K562 (cell line): ENCODE measurements at regions not wholly inside any gene's neighbourhood (a gene's known extent, or its start where the extent isn't known, plus 50 kb on each side); places are given as distances from the start of the nearest gene placed in this dataset.

ENCODE experiments used
- ATAC-seq: fragments of 200-7000 bp; cut with Tn5 transposase; 3 replicates; pipeline ENCODE4 v1.9.1; 2020; ENCODE audit warnings: moderate library complexity
- BruUV-seq: library from RNA; stranded (reverse); fragments of 400-500 nt; replicated peaks from 2 replicates; lab custom pipeline; 2021; lab: Mats Ljungman, UMichigan
- CTCF ChIA-PET: fragments of 300-600 bp; formaldehyde crosslinking; extraction: SDS; loops from one replicate; lab custom pipeline; 2021; ENCODE audit warnings: low intra/inter-chr PET ratio; lab: Yijun Ruan, JAX
- POLR2A ChIA-PET: fragments of 300-600, 350-650 bp; sonication (Branson Sonifier 250); formaldehyde crosslinking; extraction: SDS; loops from one replicate; lab custom pipeline; 2021; ENCODE audit warnings: antibody characterized with exemption, inconsistent platforms; lab: Yijun Ruan, JAX
- DNase-seq, 4 experiments: peaks; one replicate each; pipeline versions ENCODE4 v3.0.0 to v3.0.0-alpha.2; 2011 to 2018; ENCODE audit warnings: low spot score in 3 of 4, mixed read lengths in 3 of 4; ENCODE audit errors: extremely low read depth in 1 of 4
- FAIRE-seq: peaks from 2 replicates; lab custom pipeline; 2011; peaks lifted over from hg19 to GRCh38; lab: Jason Lieb, UNC
- H2AFZ ChIP-seq: 2 replicates; pipeline ENCODE4 v1.6.0; 2011; ENCODE audit warnings: low read depth, low read length, control low read depth, inconsistent platforms
- H3K27ac ChIP-seq: fragments of 200-600 bp; 3 replicates; pipeline ENCODE4 v1.8.0; 2011; ENCODE audit warnings: low read depth, mild to moderate bottlenecking, control low read depth, inconsistent platforms, low read length, moderate library complexity, mixed read lengths; ENCODE audit errors: extremely low read depth
- H3K27me3 ChIP-seq, 2 experiments: fragments of 300-600 bp in 1 of 2; 2 replicates in 1 of 2; 3 replicates in 1 of 2; pipeline versions ENCODE4 v1.6.0 to v1.8.0; 2011; ENCODE audit warnings: inconsistent platforms in 2 of 2, low read length in 2 of 2, mild to moderate bottlenecking in 1 of 2, mixed read lengths in 1 of 2, moderate library complexity in 1 of 2; ENCODE audit not compliant: control insufficient read depth in 2 of 2, insufficient read depth in 2 of 2
- H3K36me3 ChIP-seq: fragments of 300-600 bp; 3 replicates; pipeline ENCODE4 v1.8.0; 2011; ENCODE audit warnings: mild to moderate bottlenecking, low read length, inconsistent platforms; ENCODE audit not compliant: control insufficient read depth, insufficient read depth
- H3K4me1 ChIP-seq, 2 experiments: fragments of 200-600 bp in 1 of 2; replicated peaks in 1 of 2; 2 replicates in 1 of 2; 3 replicates in 1 of 2; pipeline versions ENCODE4 v1.5.1 to v1.8.0; 2011; ENCODE audit warnings: inconsistent platforms in 2 of 2, low read length in 2 of 2, mild to moderate bottlenecking in 1 of 2, mixed read lengths in 1 of 2, moderate library complexity in 1 of 2; ENCODE audit not compliant: control insufficient read depth in 2 of 2, insufficient read depth in 2 of 2
- H3K4me2 ChIP-seq: 2 replicates; pipeline ENCODE4 v1.6.1; 2011; ENCODE audit warnings: low read length, control low read depth, inconsistent platforms, mixed read lengths; ENCODE audit not compliant: insufficient read depth
- H3K4me3 ChIP-seq: fragments of 200-600 bp; sonication (generic), shearing (Covaris generic); 2 replicates; pipeline ENCODE4 v1.5.1; 2016; ENCODE audit warnings: control low read depth, inconsistent platforms
- H3K79me2 ChIP-seq: fragments of 200-600 bp; 3 replicates; pipeline ENCODE4 v1.8.0; 2011; ENCODE audit warnings: low read length, inconsistent platforms; ENCODE audit not compliant: control insufficient read depth, insufficient read depth
- H3K9ac ChIP-seq, 2 experiments: 2 replicates each; pipeline versions ENCODE4 v1.6.0 to v1.6.1; 2011; ENCODE audit warnings: low read depth in 2 of 2, low read length in 2 of 2, control low read depth in 1 of 2, inconsistent platforms in 1 of 2, mild to moderate bottlenecking in 1 of 2, mixed read lengths in 1 of 2; ENCODE audit not compliant: insufficient read depth in 1 of 2
- H3K9me1 ChIP-seq: one replicate; pipeline ENCODE4 v1.6.0; 2011; ENCODE audit warnings: inconsistent platforms, mild to moderate bottlenecking, low read length, moderate library complexity; ENCODE audit not compliant: control insufficient read depth, insufficient read depth
- H3K9me3 ChIP-seq: replicated peaks from 2 replicates; pipeline ENCODE4 v1.5.1; 2011; ENCODE audit warnings: low read depth, low read length, inconsistent platforms; ENCODE audit not compliant: control insufficient read depth, insufficient read depth
- H4K20me1 ChIP-seq: replicated peaks from 2 replicates; pipeline ENCODE4 v1.6.1; 2011; ENCODE audit warnings: low read length, inconsistent platforms, mixed read lengths; ENCODE audit not compliant: control insufficient read depth, insufficient read depth
- ARID2 ChIP-seq: fragments of 450-650 bp; IDR thresholded peaks from 2 replicates; pipeline ENCODE4 v1.6.1; 2017; ENCODE audit warnings: antibody characterized with exemption, mild to moderate bottlenecking
- ARNT ChIP-seq, 2 experiments: fragments of 450-650 bp; IDR thresholded peaks; 2 replicates each; pipeline ENCODE4 v1.6.1; 2016; ENCODE audit warnings: mild to moderate bottlenecking in 1 of 2
- CBX2 ChIP-seq: fragments of 200-600 bp; sonication (generic); IDR thresholded peaks from one replicate; pipeline ENCODE4 v1.6.1; 2012; ENCODE audit warnings: mild to moderate bottlenecking, low read length, inconsistent platforms; ENCODE audit not compliant: insufficient read depth, poor library complexity, severe bottlenecking
- CREB5 ChIP-seq: fragments of 250-450 bp; sonication (Bioruptor Pico); IDR thresholded peaks from 2 replicates; pipeline ENCODE4 v1.5.0; 2020; ENCODE audit warnings: mild to moderate bottlenecking
- HMG20A ChIP-seq: fragments of 450-650 bp; formaldehyde crosslinking; conservative IDR thresholded peaks from 2 replicates; pipeline ENCODE4 v1.4.0; 2020; ENCODE audit warnings: mild to moderate bottlenecking, mixed read lengths
- HOMEZ ChIP-seq: fragments of 250-450 bp; sonication (Bioruptor Pico); IDR thresholded peaks from 2 replicates; pipeline ENCODE4 v1.4.0; 2020; ENCODE audit warnings: mild to moderate bottlenecking, moderate library complexity
- MCM2 ChIP-seq: fragments of 450-650 bp; IDR thresholded peaks from 2 replicates; pipeline ENCODE4 v1.6.1; 2017; ENCODE audit warnings: low read depth, mild to moderate bottlenecking
- MCM5 ChIP-seq: fragments of 450-650 bp; IDR thresholded peaks from 2 replicates; pipeline ENCODE4 v1.6.1; 2016; ENCODE audit warnings: low read depth
- PATZ1 ChIP-seq: fragments of 250-450 bp; sonication (Bioruptor Pico); IDR thresholded peaks from 2 replicates; pipeline ENCODE4 v1.5.0; 2020; ENCODE audit warnings: mild to moderate bottlenecking, borderline replicate concordance
- TAF1 ChIP-seq: IDR thresholded peaks from 2 replicates; pipeline ENCODE4 v1.6.1; 2011; ENCODE audit warnings: mild to moderate bottlenecking, low read length, moderate library complexity; ENCODE audit not compliant: insufficient read depth, control insufficient read depth, severe bottlenecking; ENCODE audit errors: extremely low read depth
- XRCC3 ChIP-seq: fragments of 450-650 bp; IDR thresholded peaks from 2 replicates; pipeline ENCODE4 v1.6.1; 2017; ENCODE audit warnings: mild to moderate bottlenecking, moderate library complexity
- ZBTB17 ChIP-seq: fragments of 450-650 bp; formaldehyde crosslinking; IDR thresholded peaks from 2 replicates; pipeline ENCODE4 v1.4.0; 2020; ENCODE audit warnings: mild to moderate bottlenecking
- ZBTB49 ChIP-seq: sonication (generic); formaldehyde crosslinking; IDR thresholded peaks from 2 replicates; pipeline ENCODE4 v1.8.0; 2022; ENCODE audit warnings: missing genetic modification reagents, mild to moderate bottlenecking, borderline replicate concordance
- ZNF561 ChIP-seq: fragments of 450-650 bp; formaldehyde crosslinking; conservative IDR thresholded peaks from 2 replicates; pipeline ENCODE4 v1.4.0; 2020; ENCODE audit warnings: mild to moderate bottlenecking, moderate library complexity
- ZNF778 ChIP-seq: fragments of 450-650 bp; formaldehyde crosslinking; IDR thresholded peaks from 2 replicates; pipeline ENCODE4 v1.4.0; 2020; ENCODE audit warnings: mild to moderate bottlenecking, moderate library complexity
- WGBS: fragments of 100-300 bp; shearing (Covaris generic); methylation state at CpG from one replicate; pipeline ENCODE4 v1.1.6; 2016; ENCODE audit warnings: low coverage, mixed read lengths; ENCODE audit not compliant: insufficient coverage; ENCODE audit errors: missing lambda C conversion rate; 5-methylcytosine and 5-hydroxymethylcytosine counted together
- in situ Hi-C: fragments of 300-500 bp; cut with MboI; formaldehyde crosslinking; loops from 4 replicates; pipeline ENCODE4 v1.15.0; 2018; ENCODE audit warnings: inconsistent platforms, mixed read lengths
- intact Hi-C: fragments of 100-400 bp; cut with micrococcal nuclease; formaldehyde crosslinking; loops from 2 replicates; pipeline ENCODE4 v1.14.2; 2022

- Histone ChIP-seq H3K27ac (no peak overlapping the region), H3K4me3 (no peak overlapping the region), H2AFZ (no peak overlapping the region), H3K9me1 (no peaks in the 10 kb centered on the region), H3K9me3 (no peaks in the 10 kb centered on the region), H3K27me3 (peaks cover 0 to 16% of the 10 kb centered on the region in 2 experiments; a peak in 3 of 5 replicates), H3K9ac (no peak overlapping the region), H3K36me3 (no peaks in the 10 kb centered on the region), H3K4me1 (no peaks in the 10 kb centered on the region), H3K79me2 (no peaks in the 10 kb centered on the region), H3K4me2 (no peak overlapping the region), H4K20me1 (no peaks in the 10 kb centered on the region)
- intact Hi-C loops = no loop called here
- ATAC-seq (no peak), FAIRE-seq (no peak), DNase-seq (no peak)
- in situ Hi-C loops = no loop called here
- no TSS peak for BruUV-seq
- WGBS = 3% methylated on average over 10 of the region's 10 CpGs
- CTCF ChIA-PET = no interaction called here
- POLR2A ChIA-PET = interaction anchor here (0.7 kb wide), 1 partner anchor 23 kb away, joined by 3 read pairs; no protein-coding TSS in a partner anchor
- TF ChIP-seq TAF1 (no peak), CREB5 (no peak), ZNF778 (CRISPR knock-in tag) (no peak), MCM5 (no peak), HMG20A (no peak), CBX2 (no peak), ZNF561 (CRISPR knock-in tag) (no peak), HOMEZ (CRISPR knock-in tag) (no peak), PATZ1 (CRISPR knock-in tag) (no peak), MCM2 (no peak), ARNT (IDR thresholded peaks at IDR 0.05) (no peak), ARID2 (no peak), ZBTB49 (CRISPR knock-in tag) (no peak), XRCC3 (no peak), ZBTB17 (CRISPR knock-in tag) (no peak)
These were observed 369.7 kb upstream of the TSHZ3 start for GRCh38 chr19:31718898-31719297.
